ENCODE measurements at regions not wholly inside any gene's neighbourhood (a gene's known extent, or its start where the extent isn't known, plus 50 kb on each side); places are given as distances from the start of the nearest gene placed in this dataset.

DNA sequence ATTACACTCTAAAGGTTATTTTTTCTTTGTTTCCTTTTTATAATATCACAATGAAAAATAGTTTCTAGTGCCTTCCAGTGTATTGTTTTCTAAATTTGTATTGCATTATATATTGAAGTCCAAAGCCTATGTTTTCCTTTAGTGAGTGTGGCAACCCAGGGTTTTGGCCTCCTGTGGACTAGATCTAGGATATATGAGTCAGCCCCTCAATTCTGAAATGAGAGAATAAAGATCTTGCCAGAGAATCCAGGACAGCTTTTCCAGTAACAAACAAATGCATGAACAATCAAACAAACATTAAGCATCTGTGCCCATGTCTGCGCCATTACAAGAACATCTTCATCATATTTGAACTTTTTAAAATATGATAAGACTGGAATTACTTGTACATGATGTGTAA lies 70.7 kb upstream of the SSTR1 start:
- Mint-ChIP-seq H3K4me3 (ENCODE audit: low read depth) (no peak overlapping the region), H3K27ac (no peak overlapping the region), H3K9me3 (no peaks in the 10 kb centered on the region), H3K36me3 (ENCODE audit: low read depth) (no peaks in the 10 kb centered on the region), H3K4me1 (ENCODE audit: low read depth) (no peaks in the 10 kb centered on the region), H3K27me3 (ENCODE audit: low read depth) (peaks cover 1% of the 10 kb centered on the region)
- no peak for DNase-seq (ENCODE audit: low spot score)
- intact Hi-C loops (cut with micrococcal nuclease): no loop called here

DNA sequence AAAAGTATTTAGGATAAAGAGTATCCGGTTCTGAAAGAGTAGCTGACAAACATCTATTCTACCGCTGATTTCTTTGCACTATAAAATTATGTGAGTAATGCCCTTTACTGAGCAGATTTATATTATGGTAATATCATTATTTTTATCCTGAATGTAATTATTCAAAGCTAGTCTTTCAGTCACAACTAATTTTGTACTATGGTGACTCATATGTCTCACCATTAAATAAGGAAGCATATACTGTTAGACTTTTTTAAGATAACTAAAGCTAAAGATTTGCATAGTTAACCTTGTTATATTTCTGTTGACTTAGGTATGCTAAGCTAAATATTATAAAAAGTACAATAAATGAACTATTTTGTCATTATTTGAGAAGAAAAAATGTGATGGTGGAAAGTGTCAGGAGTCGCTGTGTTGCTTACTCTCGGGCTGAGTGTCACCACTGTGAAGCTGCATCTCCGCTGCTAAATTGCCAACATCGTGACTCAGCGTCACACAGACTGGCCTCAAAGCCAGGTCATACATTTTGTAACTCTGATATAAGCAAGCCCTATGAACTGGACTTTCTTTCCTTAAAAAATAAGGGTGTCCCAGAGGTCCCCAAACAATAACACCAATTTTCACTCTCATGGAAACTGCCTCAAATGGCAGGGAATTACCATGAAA lies 69.1 kb upstream of the SSTR1 start:
- intact Hi-C loops (cut with micrococcal nuclease): no loop called here
- DNase-seq (ENCODE audit: low spot score): no peak
- H3K9me3 Mint-ChIP-seq: no peaks in the 10 kb centered on the region
- H3K4me3 Mint-ChIP-seq (ENCODE audit: low read depth): no peak overlapping the region
- peaks cover 1% of the 10 kb centered on the region for H3K27me3 Mint-ChIP-seq (ENCODE audit: low read depth)
- H3K27ac Mint-ChIP-seq: no peak overlapping the region
- H3K4me1 Mint-ChIP-seq (ENCODE audit: low read depth): no peaks in the 10 kb centered on the region
- no peaks in the 10 kb centered on the region for H3K36me3 Mint-ChIP-seq (ENCODE audit: low read depth)

DNA sequence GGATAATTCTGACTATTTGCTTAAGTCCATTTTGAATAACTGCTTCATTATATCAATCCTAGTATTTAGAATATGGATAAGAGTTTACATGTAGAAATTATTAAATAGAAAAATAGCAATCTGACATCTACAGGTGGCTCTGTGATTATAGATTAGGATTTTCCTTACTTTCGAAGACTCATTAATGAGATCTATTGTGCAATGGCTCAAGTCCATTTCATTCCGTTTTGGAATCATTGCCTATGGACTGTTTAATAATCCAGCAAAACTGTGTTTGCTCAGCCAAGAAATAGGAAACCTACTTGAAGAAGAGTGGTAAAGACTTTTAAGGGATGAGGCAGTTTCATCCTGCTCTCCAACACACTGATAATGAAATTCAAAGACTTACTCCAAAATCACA lies 67.8 kb upstream of the SSTR1 start:
- no peak overlapping the region for H3K4me3 Mint-ChIP-seq (ENCODE audit: low read depth)
- no peak overlapping the region for H3K27ac Mint-ChIP-seq
- no peaks in the 10 kb centered on the region for H3K4me1 Mint-ChIP-seq (ENCODE audit: low read depth)
- peaks cover 1% of the 10 kb centered on the region for H3K27me3 Mint-ChIP-seq (ENCODE audit: low read depth)
- H3K9me3 Mint-ChIP-seq: no peaks in the 10 kb centered on the region
- no peaks in the 10 kb centered on the region for H3K36me3 Mint-ChIP-seq (ENCODE audit: low read depth)
- DNase-seq (ENCODE audit: low spot score): no peak
- intact Hi-C loops (cut with micrococcal nuclease): no loop called here

DNA sequence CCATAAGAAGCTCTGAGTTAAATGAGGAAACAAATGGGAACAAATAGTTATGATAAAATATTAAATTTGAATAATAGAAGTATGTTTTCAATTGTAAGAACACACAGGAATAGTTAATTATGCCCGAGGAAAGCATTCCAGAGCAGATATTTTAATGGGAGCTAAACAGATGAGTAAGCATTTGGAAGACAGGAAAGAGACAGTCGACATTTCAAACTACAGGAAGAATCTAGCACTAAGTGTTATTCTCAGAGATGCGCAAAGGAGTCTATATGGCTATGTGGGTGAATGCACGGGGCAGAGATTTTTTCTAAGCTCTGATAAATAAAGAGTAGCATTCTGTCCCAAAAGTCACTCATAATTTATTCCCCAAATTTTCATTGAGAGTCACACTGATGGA lies 64.5 kb upstream of the SSTR1 start:
- no peaks in the 10 kb centered on the region for H3K4me1 Mint-ChIP-seq (ENCODE audit: low read depth)
- H3K36me3 Mint-ChIP-seq (ENCODE audit: low read depth): no peaks in the 10 kb centered on the region
- H3K9me3 Mint-ChIP-seq: no peaks in the 10 kb centered on the region
- no peak for DNase-seq (ENCODE audit: low spot score)
- intact Hi-C loops (cut with micrococcal nuclease): no loop called here
- no peaks in the 10 kb centered on the region for H3K27me3 Mint-ChIP-seq (ENCODE audit: low read depth)
- no peak overlapping the region for H3K27ac Mint-ChIP-seq
- no peak overlapping the region for H3K4me3 Mint-ChIP-seq (ENCODE audit: low read depth)

DNA sequence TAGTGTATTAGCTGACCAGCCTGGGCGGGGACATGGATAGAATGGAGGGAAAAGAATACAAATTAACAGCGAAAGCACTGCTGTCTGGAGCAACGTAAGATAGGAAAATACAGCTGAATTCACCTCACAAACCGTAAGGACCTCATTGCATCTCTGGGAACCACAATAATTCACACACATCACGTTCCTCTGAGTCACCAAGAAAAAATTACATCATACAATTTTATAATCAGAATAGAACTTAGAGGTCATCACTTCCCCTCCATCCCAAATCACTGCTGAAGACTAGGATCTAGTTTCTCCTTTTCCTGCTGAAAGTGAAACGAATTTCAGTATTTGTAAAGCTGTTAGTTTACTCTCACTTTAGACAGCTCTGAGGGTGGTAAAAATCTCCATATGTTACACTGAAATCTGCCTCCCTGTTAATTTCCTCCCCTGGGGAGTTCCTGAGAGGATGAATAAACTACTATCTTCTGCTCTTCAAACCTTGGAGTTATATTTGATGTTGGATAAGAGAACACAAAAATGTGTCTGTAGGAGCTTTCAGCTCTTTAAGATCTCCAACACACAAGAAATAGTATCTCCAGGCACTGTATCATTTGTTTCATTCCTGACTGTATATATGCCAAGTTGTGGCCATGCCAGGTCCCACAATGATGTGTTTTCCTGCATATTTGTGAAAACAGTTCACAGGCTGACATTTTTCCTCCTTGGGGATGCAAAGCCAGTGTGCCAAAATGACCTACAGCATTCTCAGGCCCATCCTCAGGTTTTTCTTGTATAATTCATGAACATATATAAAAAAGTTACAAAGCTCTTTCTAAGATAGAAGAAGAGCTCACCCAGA lies 63.8 kb upstream of the SSTR1 start:
- Mint-ChIP-seq H3K4me3 (ENCODE audit: low read depth) (no peak overlapping the region), H3K9me3 (no peaks in the 10 kb centered on the region), H3K36me3 (ENCODE audit: low read depth) (no peaks in the 10 kb centered on the region), H3K4me1 (ENCODE audit: low read depth) (no peaks in the 10 kb centered on the region), H3K27ac (no peak overlapping the region), H3K27me3 (ENCODE audit: low read depth) (no peaks in the 10 kb centered on the region)
- no peak for DNase-seq (ENCODE audit: low spot score)
- intact Hi-C loops (cut with micrococcal nuclease): no loop called here

DNA sequence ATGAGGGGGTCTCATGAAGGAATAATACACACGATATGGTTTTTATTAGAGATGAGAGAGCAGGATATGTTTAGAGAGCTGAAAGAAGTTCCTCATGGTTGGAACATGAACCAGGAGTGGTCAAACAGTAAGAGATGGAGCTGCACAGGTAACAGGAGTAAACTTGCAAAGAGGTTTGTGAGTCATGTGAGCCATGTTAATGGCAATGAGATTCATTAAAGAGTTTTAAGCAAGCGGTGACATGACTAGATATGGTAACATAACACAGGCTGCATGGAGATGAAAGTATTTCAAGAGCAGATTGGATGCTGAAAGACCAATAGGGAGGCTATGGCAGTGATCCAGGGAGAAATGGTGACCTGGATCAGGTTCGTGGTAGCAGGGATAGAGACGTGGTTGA lies 62.6 kb upstream of the SSTR1 start:
- Mint-ChIP-seq H3K4me1 (ENCODE audit: low read depth) (no peaks in the 10 kb centered on the region), H3K4me3 (ENCODE audit: low read depth) (no peak overlapping the region), H3K27ac (no peak overlapping the region), H3K36me3 (ENCODE audit: low read depth) (no peaks in the 10 kb centered on the region), H3K27me3 (ENCODE audit: low read depth) (no peaks in the 10 kb centered on the region), H3K9me3 (no peaks in the 10 kb centered on the region)
- no peak for DNase-seq (ENCODE audit: low spot score)
- intact Hi-C loops (cut with micrococcal nuclease): no loop called here

DNA sequence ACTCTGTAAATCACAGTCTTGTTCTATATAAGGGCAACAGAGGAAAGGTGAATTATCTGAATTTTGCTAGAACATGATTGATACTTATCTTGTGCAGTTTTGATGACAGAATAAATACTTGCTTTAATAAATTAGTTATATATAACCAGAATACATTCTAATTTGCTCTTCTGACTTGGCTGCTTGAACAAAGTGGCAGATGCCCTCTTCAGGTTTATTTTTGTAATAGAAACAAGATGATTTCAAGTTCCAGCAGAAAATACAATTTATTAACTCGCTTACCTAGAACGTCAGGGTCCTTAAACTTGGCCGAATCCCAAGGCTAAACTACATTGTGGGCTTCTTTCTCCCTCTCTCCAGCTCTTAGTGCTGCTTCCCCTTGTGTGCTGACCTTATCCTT lies 57.6 kb upstream of the SSTR1 start:
- no peak overlapping the region for H3K27ac Mint-ChIP-seq
- intact Hi-C loops (cut with micrococcal nuclease): no loop called here
- DNase-seq (ENCODE audit: low spot score): no peak
- H3K27me3 Mint-ChIP-seq (ENCODE audit: low read depth): peaks cover 2% of the 10 kb centered on the region
- H3K4me1 Mint-ChIP-seq (ENCODE audit: low read depth): no peaks in the 10 kb centered on the region
- no peak overlapping the region for H3K4me3 Mint-ChIP-seq (ENCODE audit: low read depth)
- H3K9me3 Mint-ChIP-seq: no peaks in the 10 kb centered on the region
- H3K36me3 Mint-ChIP-seq (ENCODE audit: low read depth): no peaks in the 10 kb centered on the region
